GM18907 (cell line): ENCODE measurements at regions not wholly inside any gene's neighbourhood (a gene's known extent, or its start where the extent isn't known, plus 50 kb on each side); places are given as distances from the start of the nearest gene placed in this dataset.

Source experiments
- ATAC-seq: cut with Tn5 transposase; IDR thresholded peaks from one replicate; pipeline ENCODE4 v1.9.1; 2021; ENCODE audit warnings: mild to moderate bottlenecking, moderate library complexity; ENCODE audit not compliant: unreplicated experiment

- no peak for ATAC-seq
Measured at GRCh38 chr11:116274521-116274920, 498.3 kb downstream of the BUD13 start.

DNA sequence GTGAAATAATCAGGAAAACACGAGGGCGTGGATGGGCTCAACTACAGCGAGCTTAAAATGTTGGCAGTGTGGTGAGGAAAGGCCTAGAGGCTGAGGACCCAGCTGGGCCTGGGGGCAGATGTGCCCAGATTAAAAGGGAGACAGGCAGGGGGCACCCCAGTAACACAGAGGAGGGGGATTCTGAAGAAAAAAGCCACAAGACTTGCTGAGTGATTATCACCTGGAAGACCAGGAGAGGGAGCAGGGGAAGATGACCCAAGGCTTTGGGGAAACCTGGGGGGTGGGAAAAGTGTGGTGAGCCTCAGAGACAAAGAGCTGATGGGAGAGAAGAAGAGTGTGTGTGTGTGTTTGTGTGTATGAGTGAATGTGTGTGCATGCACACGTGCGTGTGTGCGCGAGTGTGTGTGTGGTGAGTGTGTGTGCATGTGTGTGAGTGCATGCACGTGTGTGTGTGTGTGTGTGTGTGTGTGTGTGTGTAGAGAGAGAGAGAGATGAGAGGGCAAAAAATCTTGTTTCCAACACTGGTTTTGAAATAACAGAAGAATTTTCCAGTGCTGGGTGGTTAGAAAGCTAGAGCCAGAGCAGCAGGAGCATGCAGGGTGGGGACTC, 500.5 kb downstream of the BUD13 start:
- ATAC-seq, result no peak

DNA sequence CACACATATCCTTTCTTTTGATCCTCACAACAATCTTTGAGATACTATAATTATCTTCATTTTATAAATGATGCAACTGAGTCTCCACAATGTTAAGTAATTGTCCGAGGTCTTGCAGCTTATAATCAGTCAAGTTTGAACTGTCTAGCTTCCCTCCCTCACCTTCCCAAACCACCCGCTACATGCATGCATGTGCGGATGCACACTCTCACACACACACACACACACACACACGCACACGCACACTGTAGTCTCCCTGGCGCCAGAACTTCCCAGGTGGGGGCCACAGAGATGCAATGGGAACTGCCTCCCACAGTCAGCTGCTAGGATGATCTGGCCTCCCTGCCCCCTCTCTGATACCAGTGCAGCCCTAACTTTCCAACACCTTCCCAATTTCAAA, 501.3 kb downstream of the BUD13 start:
- ATAC-seq, result no peak

DNA sequence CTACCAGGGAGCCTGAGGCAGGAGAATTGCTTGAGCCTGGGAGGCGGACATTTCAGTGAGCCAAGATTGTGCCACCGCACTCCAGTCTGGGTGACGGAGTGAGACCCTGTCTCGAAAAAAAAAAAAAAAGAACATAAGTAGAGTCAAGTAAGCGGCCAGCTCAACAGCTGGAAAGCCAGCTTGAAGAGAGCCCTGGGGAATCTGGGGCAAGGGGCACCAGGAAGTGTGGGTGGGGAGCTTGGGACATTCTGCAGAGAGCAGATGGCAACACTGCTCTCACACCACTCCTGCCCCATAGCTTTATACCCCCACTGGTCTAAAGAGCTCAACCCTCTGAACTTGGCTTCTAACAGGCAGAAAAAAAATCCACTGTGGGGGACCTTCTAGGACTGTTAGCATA, 505.6 kb downstream of the BUD13 start:
- ATAC-seq, result no peak

DNA sequence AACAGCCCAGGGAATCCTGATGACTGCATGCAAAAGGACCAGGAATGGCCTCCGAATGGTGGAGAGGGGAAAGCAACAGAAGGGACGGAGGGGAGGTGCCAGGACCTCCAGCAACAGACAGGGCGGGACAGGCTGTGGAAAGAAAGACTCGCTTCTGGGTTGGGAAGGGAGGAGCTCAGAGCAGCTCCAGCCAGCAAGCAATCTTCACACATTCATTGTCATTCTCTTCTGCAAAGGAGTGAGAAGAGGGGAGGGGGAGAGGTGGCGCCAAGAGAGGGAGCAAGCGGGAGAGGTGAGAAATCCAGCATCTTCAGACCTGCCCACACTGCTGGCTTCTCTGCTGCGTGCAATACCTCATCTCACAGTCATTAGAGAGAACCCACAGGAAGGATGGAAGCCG, 509.0 kb downstream of the BUD13 start:
- ATAC-seq, result no peak

GRCh38 chr11:116263019-116263418, 509.8 kb downstream of the BUD13 start:
- ATAC-seq, result no peak

DNA sequence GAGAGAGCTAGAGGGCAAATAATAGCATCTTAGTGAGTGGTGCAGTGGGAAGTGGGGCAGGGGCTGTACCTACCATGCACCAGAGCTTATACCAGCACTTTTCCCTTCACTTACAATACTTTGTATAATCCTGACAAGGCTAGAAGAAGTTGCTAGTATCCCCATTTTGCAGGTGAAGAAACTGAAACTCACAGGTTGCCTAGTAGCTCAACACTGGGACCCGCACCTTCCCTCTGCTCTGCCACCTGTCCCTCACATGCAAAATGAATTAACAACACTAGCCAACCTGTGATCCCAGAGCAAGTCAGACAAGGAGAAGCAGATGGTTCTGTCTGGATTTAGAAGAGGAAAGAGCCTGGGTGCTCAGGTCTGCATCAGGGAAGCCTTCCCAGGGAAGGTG, 510.4 kb downstream of the BUD13 start:
- ATAC-seq, result no peak

GRCh38 chr11:116261606-116262005, 511.2 kb downstream of the BUD13 start:
- ATAC-seq, result no peak

- ATAC-seq, result no peak
Measured at GRCh38 chr11:116258821-116259220, 514.0 kb downstream of the BUD13 start.

DNA sequence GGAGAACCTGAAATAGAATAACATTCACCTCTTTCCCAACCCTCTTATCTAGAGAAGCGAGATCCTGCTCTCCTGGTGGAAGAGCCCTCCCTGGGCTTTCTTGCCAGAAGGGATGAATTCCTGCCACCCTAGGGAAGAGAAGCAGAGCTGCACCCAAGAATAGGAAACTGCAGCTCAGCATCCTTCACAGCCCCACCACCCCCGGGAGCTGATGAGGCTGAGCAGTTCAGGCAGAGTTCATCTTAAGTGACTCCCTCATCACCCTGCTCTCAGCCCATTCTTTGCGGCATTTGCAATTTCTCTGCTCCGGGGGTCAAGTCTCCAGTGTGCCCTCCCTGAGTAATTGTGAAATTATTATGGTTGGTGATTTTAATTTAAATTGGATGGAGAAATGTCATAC, 514.9 kb downstream of the BUD13 start:
- no peak for ATAC-seq

DNA sequence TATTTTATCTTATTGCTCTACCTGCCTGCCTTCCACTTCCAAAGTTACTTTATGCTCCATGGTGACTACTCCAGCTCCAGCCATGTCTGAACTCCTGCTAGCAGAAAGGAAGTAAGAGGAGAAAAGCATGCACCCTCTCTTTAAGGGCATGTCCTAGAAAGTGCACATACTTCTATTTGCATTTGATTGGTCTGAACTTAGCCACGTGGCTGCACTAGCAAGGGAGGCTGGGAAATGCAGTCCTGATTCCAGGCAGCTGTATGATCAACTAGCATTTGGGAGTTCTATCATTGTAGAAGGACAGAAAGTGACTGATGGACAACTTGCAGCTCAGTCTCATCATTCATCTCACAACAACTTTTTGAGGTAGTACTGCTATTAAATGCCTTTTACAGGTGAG, 515.7 kb downstream of the BUD13 start:
- ATAC-seq, result no peak

DNA sequence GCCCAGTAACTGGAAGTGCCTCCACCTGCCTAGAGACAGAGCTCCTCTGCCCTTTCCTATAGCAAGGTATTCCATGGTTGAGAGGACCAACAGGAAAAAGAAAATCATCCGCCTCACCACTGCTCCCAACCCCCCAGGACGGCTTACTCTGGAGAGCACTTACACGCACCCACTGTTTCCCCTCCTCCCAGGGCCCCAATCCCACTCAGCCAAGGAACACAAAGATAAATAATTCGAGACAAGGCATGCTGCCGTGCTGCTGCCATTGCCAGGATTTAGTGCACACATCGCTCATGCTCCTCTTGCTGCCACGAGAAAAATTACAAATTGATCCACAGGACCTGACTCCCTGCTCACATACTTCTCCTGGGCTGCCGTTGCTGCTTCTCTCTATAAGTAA, 516.6 kb downstream of the BUD13 start:
- ATAC-seq, result no peak

GRCh38 chr11:116255321-116255953, 517.4 kb downstream of the BUD13 start:
- ATAC-seq, result no peak

- no peak for ATAC-seq
Measured at GRCh38 chr11:116250155-116250554, 522.6 kb downstream of the BUD13 start.

- ATAC-seq, result no peak
Measured at GRCh38 chr11:116249561-116249960, 523.2 kb downstream of the BUD13 start.

GRCh38 chr11:116244889-116245288, 527.9 kb downstream of the BUD13 start:
- no peak for ATAC-seq

DNA sequence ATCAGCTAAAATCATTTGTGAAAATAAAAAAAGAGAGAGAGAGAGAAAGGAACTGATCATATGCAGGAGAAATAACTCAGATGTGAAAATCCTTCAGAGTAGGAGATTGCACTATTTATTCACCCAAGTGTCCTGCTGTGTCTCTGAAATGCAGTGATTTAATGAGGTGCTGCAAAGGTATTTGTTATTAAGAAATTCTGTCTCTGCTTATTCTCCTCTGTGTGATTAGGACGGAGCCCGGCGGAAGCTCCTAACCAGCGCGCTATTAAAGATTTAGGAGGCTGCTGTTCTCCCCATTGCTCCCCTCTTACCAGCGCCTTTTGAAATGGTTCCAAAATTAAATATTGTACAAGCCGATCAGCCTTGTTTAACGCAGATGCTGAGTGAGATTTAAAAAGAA, 528.3 kb downstream of the BUD13 start:
- ATAC-seq, result no peak

DNA sequence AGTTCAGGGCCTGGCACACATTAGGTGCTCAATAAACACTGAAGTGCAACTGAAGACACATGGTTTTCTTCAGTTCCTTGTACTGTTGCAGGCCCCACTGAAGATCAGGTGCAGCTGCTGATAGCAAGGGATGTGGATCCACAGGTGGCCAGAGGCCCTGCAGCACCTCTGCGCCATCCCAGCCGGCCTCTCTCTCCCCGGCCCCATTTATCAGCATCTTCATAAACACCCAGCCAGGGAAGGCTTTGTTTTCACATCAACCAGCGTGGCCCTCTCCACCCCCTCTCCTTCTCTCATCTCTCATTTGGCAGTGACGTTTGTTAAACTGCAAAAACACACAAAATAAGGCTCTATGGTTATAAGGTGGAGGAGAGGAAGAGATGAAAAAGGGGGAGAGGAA, 528.8 kb downstream of the BUD13 start:
- no peak for ATAC-seq

GRCh38 chr11:116242006-116242405, 530.8 kb downstream of the BUD13 start:
- ATAC-seq, result no peak

DNA sequence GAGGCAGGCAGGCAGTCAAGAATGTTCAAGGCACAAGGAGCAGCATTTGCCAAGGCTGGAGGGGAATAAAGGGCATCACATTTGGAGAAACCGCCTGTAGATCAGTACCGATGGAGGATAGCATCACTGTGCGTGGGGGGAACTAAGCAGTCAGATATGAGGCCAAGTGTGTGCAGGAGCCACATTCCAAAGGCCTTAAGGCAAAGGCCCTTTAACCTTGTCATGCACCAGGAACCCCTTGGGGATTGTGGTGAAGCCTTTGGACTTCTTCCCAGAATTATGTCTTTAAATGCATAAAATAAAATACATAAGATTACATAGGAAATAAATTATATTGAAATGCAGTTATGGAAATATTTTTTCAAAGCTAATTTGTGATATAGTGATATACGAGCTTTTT, 532.1 kb downstream of the BUD13 start:
- ATAC-seq, result no peak

GRCh38 chr11:116239247-116239646, 533.5 kb downstream of the BUD13 start:
- no peak for ATAC-seq

DNA sequence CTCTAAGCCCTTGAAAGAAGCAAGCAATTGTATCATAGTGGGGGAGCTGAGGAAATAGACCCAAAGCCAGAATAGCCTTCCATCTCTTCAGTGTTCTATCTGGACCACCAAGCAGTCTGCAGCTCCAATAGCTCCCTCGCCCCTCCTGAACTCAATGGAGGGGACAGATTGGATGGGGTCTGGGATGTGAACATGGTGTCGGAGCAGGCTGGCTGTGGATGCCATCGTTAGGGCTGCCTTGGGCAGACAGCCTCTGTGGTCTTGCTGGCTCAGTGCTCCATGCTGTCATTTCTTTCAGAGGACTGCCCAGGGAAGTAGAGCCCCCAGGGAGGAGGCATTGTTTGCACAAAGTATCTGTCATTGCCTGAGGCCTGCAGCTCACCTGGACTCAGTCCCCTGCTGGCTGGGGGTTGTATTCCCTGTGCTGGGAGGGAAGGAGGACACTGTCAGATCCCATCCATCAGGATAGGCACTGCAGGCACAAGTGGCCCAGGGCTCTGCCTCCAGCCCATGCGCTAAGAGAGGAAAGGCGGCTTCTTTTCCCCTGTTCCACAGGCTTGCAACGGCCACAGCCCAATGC, 537.7 kb downstream of the BUD13 start:
- no peak for ATAC-seq

- no peak for ATAC-seq
Measured at GRCh38 chr11:116233561-116233960, 539.2 kb downstream of the BUD13 start.
